Neural cell (in vitro differentiated cells): ENCODE measurements at regions not wholly inside any gene's neighbourhood (a gene's known extent, or its start where the extent isn't known, plus 50 kb on each side); places are given as distances from the start of the nearest gene placed in this dataset.

ENCODE experiments used
- EP300 ChIP-seq: fragments of 450-650 bp; conservative IDR thresholded peaks from 2 replicates; pipeline ENCODE4 v1.6.1; 2014; ENCODE audit warnings: antibody characterized with exemption, mild to moderate bottlenecking, moderate library complexity; ENCODE audit not compliant: poor library complexity, severe bottlenecking
- EZH2 ChIP-seq: fragments of 200-600, 300-800 bp; shearing (Covaris generic), sonication (generic); IDR thresholded peaks from 2 replicates; pipeline ENCODE4 v1.6.1; 2014; ENCODE audit warnings: antibody characterized with exemption, low read length, borderline replicate concordance, mild to moderate bottlenecking; ENCODE audit not compliant: insufficient read depth, poor library complexity, severe bottlenecking
- POLR2AphosphoS5 ChIP-seq: IDR thresholded peaks from 2 replicates; pipeline ENCODE4 v1.6.1; 2012
- SMC3 ChIP-seq: fragments of 450-650 bp; conservative IDR thresholded peaks from 2 replicates; pipeline ENCODE4 v1.6.1; 2014; ENCODE audit warnings: antibody characterized with exemption, mild to moderate bottlenecking, moderate library complexity; ENCODE audit not compliant: poor library complexity
- TF ChIP-seq, protein P1 (sequence below): fragments of 450-650 bp; IDR thresholded peaks from 2 replicates; pipeline ENCODE4 v1.5.1; 2014; ENCODE audit warnings: antibody characterized with exemption, mild to moderate bottlenecking, moderate library complexity; ENCODE audit not compliant: poor library complexity, severe bottlenecking
- TF ChIP-seq, protein P2 (sequence below): IDR thresholded peaks from 2 replicates; pipeline ENCODE4 v1.6.1; 2012; ENCODE audit warnings: borderline replicate concordance

DNA sequence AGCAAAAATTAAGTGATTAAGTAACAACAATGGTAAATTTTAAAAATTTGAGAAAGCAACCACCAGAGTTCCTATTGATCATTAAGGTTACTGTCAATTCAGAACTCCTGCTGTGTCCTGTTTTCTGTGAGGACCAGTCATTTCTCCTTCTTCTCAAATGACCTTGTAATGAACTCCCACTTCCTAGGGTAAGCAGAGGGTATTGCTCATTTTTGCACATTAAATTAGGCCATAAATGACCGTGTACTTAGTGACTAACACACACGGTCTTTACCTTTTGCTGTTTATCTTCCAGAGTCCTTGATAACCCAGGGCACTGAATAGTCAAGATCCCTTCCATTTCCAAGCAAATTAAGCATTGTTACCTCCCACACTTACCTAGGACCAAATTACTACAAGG, 227.5 kb upstream of the LYPLAL1 start:
- TF ChIP-seq, protein P1, sequence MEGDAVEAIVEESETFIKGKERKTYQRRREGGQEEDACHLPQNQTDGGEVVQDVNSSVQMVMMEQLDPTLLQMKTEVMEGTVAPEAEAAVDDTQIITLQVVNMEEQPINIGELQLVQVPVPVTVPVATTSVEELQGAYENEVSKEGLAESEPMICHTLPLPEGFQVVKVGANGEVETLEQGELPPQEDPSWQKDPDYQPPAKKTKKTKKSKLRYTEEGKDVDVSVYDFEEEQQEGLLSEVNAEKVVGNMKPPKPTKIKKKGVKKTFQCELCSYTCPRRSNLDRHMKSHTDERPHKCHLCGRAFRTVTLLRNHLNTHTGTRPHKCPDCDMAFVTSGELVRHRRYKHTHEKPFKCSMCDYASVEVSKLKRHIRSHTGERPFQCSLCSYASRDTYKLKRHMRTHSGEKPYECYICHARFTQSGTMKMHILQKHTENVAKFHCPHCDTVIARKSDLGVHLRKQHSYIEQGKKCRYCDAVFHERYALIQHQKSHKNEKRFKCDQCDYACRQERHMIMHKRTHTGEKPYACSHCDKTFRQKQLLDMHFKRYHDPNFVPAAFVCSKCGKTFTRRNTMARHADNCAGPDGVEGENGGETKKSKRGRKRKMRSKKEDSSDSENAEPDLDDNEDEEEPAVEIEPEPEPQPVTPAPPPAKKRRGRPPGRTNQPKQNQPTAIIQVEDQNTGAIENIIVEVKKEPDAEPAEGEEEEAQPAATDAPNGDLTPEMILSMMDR, result no peak
- TF ChIP-seq POLR2AphosphoS5 (no peak), EP300 (no peak), EZH2 (no peak), SMC3 (no peak)
- TF ChIP-seq, protein P2, sequence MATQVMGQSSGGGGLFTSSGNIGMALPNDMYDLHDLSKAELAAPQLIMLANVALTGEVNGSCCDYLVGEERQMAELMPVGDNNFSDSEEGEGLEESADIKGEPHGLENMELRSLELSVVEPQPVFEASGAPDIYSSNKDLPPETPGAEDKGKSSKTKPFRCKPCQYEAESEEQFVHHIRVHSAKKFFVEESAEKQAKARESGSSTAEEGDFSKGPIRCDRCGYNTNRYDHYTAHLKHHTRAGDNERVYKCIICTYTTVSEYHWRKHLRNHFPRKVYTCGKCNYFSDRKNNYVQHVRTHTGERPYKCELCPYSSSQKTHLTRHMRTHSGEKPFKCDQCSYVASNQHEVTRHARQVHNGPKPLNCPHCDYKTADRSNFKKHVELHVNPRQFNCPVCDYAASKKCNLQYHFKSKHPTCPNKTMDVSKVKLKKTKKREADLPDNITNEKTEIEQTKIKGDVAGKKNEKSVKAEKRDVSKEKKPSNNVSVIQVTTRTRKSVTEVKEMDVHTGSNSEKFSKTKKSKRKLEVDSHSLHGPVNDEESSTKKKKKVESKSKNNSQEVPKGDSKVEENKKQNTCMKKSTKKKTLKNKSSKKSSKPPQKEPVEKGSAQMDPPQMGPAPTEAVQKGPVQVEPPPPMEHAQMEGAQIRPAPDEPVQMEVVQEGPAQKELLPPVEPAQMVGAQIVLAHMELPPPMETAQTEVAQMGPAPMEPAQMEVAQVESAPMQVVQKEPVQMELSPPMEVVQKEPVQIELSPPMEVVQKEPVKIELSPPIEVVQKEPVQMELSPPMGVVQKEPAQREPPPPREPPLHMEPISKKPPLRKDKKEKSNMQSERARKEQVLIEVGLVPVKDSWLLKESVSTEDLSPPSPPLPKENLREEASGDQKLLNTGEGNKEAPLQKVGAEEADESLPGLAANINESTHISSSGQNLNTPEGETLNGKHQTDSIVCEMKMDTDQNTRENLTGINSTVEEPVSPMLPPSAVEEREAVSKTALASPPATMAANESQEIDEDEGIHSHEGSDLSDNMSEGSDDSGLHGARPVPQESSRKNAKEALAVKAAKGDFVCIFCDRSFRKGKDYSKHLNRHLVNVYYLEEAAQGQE, result no peak
